ENCODE measurements at regions not wholly inside any gene's neighbourhood (a gene's known extent, or its start where the extent isn't known, plus 50 kb on each side); places are given as distances from the start of the nearest gene placed in this dataset.

- TF ChIP-seq CEBPB (IDR thresholded peaks at IDR 0.05; ENCODE audit: low read depth) (no peak), ZNF274 (IDR thresholded peaks at IDR 0.05; ENCODE audit: low read depth, low read length) (no peak), EZH2 (IDR thresholded peaks at IDR 0.05) (no peak), CTCF (IDR thresholded peaks at IDR 0.05 in 2 of 3, conservative IDR thresholded peaks at IDR 0.05 in 1 of 3; ENCODE audit: borderline replicate concordance in 1 of 3, insufficient read depth in 1 of 3, low read depth in 2 of 3, low read length in 2 of 3) (no peak)
Observed at GRCh38 chr1:60809204-60809980, 273.0 kb upstream of the NFIA start.

Measured in HCT116 (cell line).